Loucy (cell line): ENCODE measurements at regions not wholly inside any gene's neighbourhood (a gene's known extent, or its start where the extent isn't known, plus 50 kb on each side); places are given as distances from the start of the nearest gene placed in this dataset.

Experiments
- H2AFZ ChIP-seq: fragments of 200-600 bp; sonication (generic); 2 replicates; pipeline ENCODE4 v1.6.0; 2016; ENCODE audit warnings: antibody characterized with exemption, mild to moderate bottlenecking, low read length, moderate library complexity
- H3F3A ChIP-seq: fragments of 200-600 bp; 2 replicates; pipeline ENCODE4 v1.6.0; 2016; ENCODE audit warnings: antibody characterized with exemption, low read depth, mild to moderate bottlenecking
- H3K27me3 ChIP-seq: fragments of 200-600 bp; sonication (generic); 2 replicates; pipeline ENCODE4 v1.6.1; 2014; ENCODE audit warnings: low read length, mild to moderate bottlenecking; ENCODE audit not compliant: insufficient read depth, poor library complexity, severe bottlenecking
- H3K36me3 ChIP-seq: fragments of 200-600 bp; sonication (generic); 2 replicates; pipeline ENCODE4 v1.6.1; 2016; ENCODE audit warnings: low read length; ENCODE audit not compliant: insufficient read depth
- H3K4me1 ChIP-seq: fragments of 200-600 bp; sonication (generic); 2 replicates; pipeline ENCODE4 v1.5.1; 2014; ENCODE audit warnings: low read length, mild to moderate bottlenecking; ENCODE audit not compliant: insufficient read depth, poor library complexity, severe bottlenecking
- H3K4me2 ChIP-seq: fragments of 200-600 bp; sonication (generic); 2 replicates; pipeline ENCODE4 v1.6.0; 2014; ENCODE audit warnings: antibody characterized with exemption, low read length, low read depth, mild to moderate bottlenecking; ENCODE audit not compliant: poor library complexity, severe bottlenecking
- H3K4me3 ChIP-seq: fragments of 200-600 bp; sonication (generic); 2 replicates; pipeline ENCODE4 v1.5.1; 2014; ENCODE audit warnings: low read length, mild to moderate bottlenecking, mixed read lengths; ENCODE audit not compliant: poor library complexity, severe bottlenecking
- H3K79me2 ChIP-seq: fragments of 200-600 bp; sonication (generic); 2 replicates; pipeline ENCODE4 v1.6.1; 2014; ENCODE audit warnings: low read length; ENCODE audit not compliant: insufficient read depth
- H3K9ac ChIP-seq: fragments of 200-600 bp; sonication (generic); 2 replicates; pipeline ENCODE4 v1.6.0; 2014; ENCODE audit warnings: mild to moderate bottlenecking, low read depth, low read length, moderate library complexity; ENCODE audit not compliant: poor library complexity, severe bottlenecking
- H3K9me2 ChIP-seq: fragments of 200-600 bp; sonication (generic); replicated peaks from 2 replicates; pipeline ENCODE4 v1.6.1; 2016; ENCODE audit warnings: low read depth, low read length, mixed read lengths
- H3K9me3 ChIP-seq: fragments of 200-600 bp; sonication (generic); 2 replicates; pipeline ENCODE4 v1.6.1; 2014; ENCODE audit warnings: mild to moderate bottlenecking, antibody characterized with exemption, low read length, low read depth; ENCODE audit not compliant: insufficient read depth
- H4K20me1 ChIP-seq: fragments of 200-600 bp; sonication (generic); 2 replicates; pipeline ENCODE4 v1.6.0; 2014; ENCODE audit warnings: antibody characterized with exemption, low read length, mild to moderate bottlenecking; ENCODE audit not compliant: insufficient read depth, poor library complexity, severe bottlenecking
- CTCF ChIP-seq: fragments of 200-600 bp; sonication (generic); conservative IDR thresholded peaks from 2 replicates; pipeline ENCODE4 v1.5.1; 2014; ENCODE audit warnings: mild to moderate bottlenecking, antibody characterized with exemption, low read length
- EZH2phosphoT487 ChIP-seq: fragments of 200-600 bp; IDR thresholded peaks from 2 replicates; pipeline ENCODE4 v1.6.1; 2018; ENCODE audit warnings: antibody characterized with exemption, mild to moderate bottlenecking, moderate library complexity, borderline replicate concordance

DNA sequence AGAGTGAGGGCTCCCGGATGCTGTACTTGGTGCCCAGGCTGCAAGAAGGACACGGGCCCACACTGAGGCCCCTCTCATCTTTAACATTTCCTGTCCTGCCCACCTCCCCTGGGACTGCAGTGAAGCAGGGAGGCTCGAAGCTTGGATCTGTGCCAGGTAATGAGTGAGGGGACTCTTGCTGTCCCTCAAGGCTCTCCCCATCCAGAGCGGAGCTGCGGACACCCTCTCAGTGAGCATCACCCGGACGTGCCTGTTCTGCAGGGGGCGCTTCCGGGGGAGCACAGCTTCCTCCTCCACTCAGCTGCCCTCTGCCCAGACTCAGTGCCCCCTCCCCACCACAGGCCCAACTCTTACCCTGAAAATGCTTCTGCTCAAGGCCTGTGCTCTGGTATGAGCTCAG, 150.0 kb upstream of the MYCN start:
- Histone ChIP-seq H3K9me3 (no peaks in the 10 kb centered on the region), H3K4me3 (no peak overlapping the region), H3K9ac (no peak overlapping the region), H3F3A (no peaks in the 10 kb centered on the region), H2AFZ (no peak overlapping the region), H4K20me1 (no peaks in the 10 kb centered on the region), H3K79me2 (no peaks in the 10 kb centered on the region), H3K9me2 (no peaks in the 10 kb centered on the region), H3K4me2 (no peak overlapping the region), H3K27me3 (no peaks in the 10 kb centered on the region), H3K4me1 (no peaks in the 10 kb centered on the region), H3K36me3 (no peaks in the 10 kb centered on the region)
- no peak for TF ChIP-seq CTCF

- no peaks in the 10 kb centered on the region for H3F3A ChIP-seq
These were observed 149.5 kb upstream of the MYCN start for GRCh38 chr2:15790838-15791237.

GRCh38 chr2:15791294-15791693, 149.1 kb upstream of the MYCN start:
- H4K20me1 ChIP-seq: no peaks in the 10 kb centered on the region
- no peak overlapping the region for H3K9ac ChIP-seq
- no peak overlapping the region for H2AFZ ChIP-seq
- no peaks in the 10 kb centered on the region for H3K27me3 ChIP-seq
- TF ChIP-seq EZH2phosphoT487: no peak
- H3K4me2 ChIP-seq: no peak overlapping the region
- no peaks in the 10 kb centered on the region for H3K9me2 ChIP-seq
- H3F3A ChIP-seq: no peaks in the 10 kb centered on the region
- no peaks in the 10 kb centered on the region for H3K79me2 ChIP-seq
- H3K4me1 ChIP-seq: no peaks in the 10 kb centered on the region
- no peaks in the 10 kb centered on the region for H3K36me3 ChIP-seq
- H3K9me3 ChIP-seq: no peaks in the 10 kb centered on the region
- no peak overlapping the region for H3K4me3 ChIP-seq

More at GRCh38 chr2:15790838-15791237, 149.5 kb upstream of the MYCN start:
- H4K20me1 ChIP-seq: no peaks in the 10 kb centered on the region
- no peaks in the 10 kb centered on the region for H3K4me1 ChIP-seq
- H3K36me3 ChIP-seq: no peaks in the 10 kb centered on the region
- no peak overlapping the region for H3K9ac ChIP-seq
- H3K79me2 ChIP-seq: no peaks in the 10 kb centered on the region
- no peaks in the 10 kb centered on the region for H3K9me3 ChIP-seq
- H2AFZ ChIP-seq: no peak overlapping the region
- no peaks in the 10 kb centered on the region for H3K27me3 ChIP-seq
- no peak overlapping the region for H3K4me2 ChIP-seq
- no peak overlapping the region for H3K4me3 ChIP-seq
- no peaks in the 10 kb centered on the region for H3K9me2 ChIP-seq
- TF ChIP-seq CTCF: no peak
- no peak for TF ChIP-seq EZH2phosphoT487

DNA sequence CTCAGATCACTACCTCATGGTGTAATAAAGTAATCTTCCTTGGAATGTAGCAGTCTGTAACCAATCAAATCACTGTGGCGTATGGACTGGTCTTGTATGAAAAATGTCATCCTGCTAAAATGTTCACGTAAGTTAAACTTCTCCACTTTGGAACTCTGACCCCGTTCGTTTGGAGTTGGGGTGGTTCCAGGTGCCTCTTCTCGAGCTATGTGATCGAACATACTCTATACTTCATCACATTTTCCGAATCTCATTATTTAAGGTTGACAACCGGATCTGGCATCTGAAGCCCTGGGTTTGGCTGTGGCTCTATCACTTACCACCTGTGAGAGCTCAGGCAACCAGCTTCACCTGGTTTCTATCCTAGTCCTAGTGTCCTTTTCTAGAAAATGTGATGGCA, 148.0 kb upstream of the MYCN start:
- Histone ChIP-seq H3K4me2 (no peak overlapping the region), H3K9me3 (no peaks in the 10 kb centered on the region), H3F3A (no peaks in the 10 kb centered on the region), H3K9ac (no peak overlapping the region), H2AFZ (no peak overlapping the region), H4K20me1 (no peaks in the 10 kb centered on the region), H3K27me3 (no peaks in the 10 kb centered on the region), H3K4me1 (no peaks in the 10 kb centered on the region), H3K4me3 (no peak overlapping the region), H3K36me3 (no peaks in the 10 kb centered on the region), H3K79me2 (no peaks in the 10 kb centered on the region), H3K9me2 (no peaks in the 10 kb centered on the region)
- TF ChIP-seq CTCF: no peak
- TF ChIP-seq EZH2phosphoT487: no peak
